ENCODE measurements at regions not wholly inside any gene's neighbourhood (a gene's known extent, or its start where the extent isn't known, plus 50 kb on each side); places are given as distances from the start of the nearest gene placed in this dataset.

GRCh38 chr7:91598791-91599190 is 281.7 kb downstream of the MTERF1 start:
- no peak for DNase-seq (ENCODE audit: low spot score)
- in situ Hi-C loops (cut with MboI; ENCODE audit: low pct_unique_long_range_greater_than_20kb, low sequenced_read_pairs, unreplicated experiment): no loop called here
- TF ChIP-seq CTCF (IDR thresholded peaks at IDR 0.05; ENCODE audit: extremely low read depth, insufficient read depth, missing control alignments): no peak

- TF ChIP-seq CTCF (IDR thresholded peaks at IDR 0.05; ENCODE audit: extremely low read depth, insufficient read depth, missing control alignments): no peak
- no peak for DNase-seq (ENCODE audit: low spot score)
- in situ Hi-C loops (cut with MboI; ENCODE audit: low pct_unique_long_range_greater_than_20kb, low sequenced_read_pairs, unreplicated experiment): no loop called here
Observed at GRCh38 chr7:91600112-91600511, 280.4 kb downstream of the MTERF1 start.

- in situ Hi-C loops (cut with MboI; ENCODE audit: low pct_unique_long_range_greater_than_20kb, low sequenced_read_pairs, unreplicated experiment): no loop called here
- DNase-seq (ENCODE audit: low spot score): no peak
- TF ChIP-seq CTCF (IDR thresholded peaks at IDR 0.05; ENCODE audit: extremely low read depth, insufficient read depth, missing control alignments): no peak
Observed at GRCh38 chr7:91603707-91604106, 276.8 kb downstream of the MTERF1 start.

GRCh38 chr7:91608606-91609005 is 271.9 kb downstream of the MTERF1 start:
- TF ChIP-seq CTCF (IDR thresholded peaks at IDR 0.05; ENCODE audit: extremely low read depth, insufficient read depth, missing control alignments): no peak
- in situ Hi-C loops (cut with MboI; ENCODE audit: low pct_unique_long_range_greater_than_20kb, low sequenced_read_pairs, unreplicated experiment): no loop called here
- DNase-seq (ENCODE audit: low spot score): no peak

- no peak for TF ChIP-seq CTCF (IDR thresholded peaks at IDR 0.05; ENCODE audit: extremely low read depth, insufficient read depth, missing control alignments)
- DNase-seq (ENCODE audit: low spot score): no peak
- in situ Hi-C loops (cut with MboI; ENCODE audit: low pct_unique_long_range_greater_than_20kb, low sequenced_read_pairs, unreplicated experiment): no loop called here
Observed at GRCh38 chr7:91609525-91609924, 271.0 kb downstream of the MTERF1 start.

GRCh38 chr7:91614431-91614830 is 266.1 kb downstream of the MTERF1 start:
- in situ Hi-C loops (cut with MboI; ENCODE audit: low pct_unique_long_range_greater_than_20kb, low sequenced_read_pairs, unreplicated experiment): no loop called here
- DNase-seq (ENCODE audit: low spot score): no peak
- TF ChIP-seq CTCF (IDR thresholded peaks at IDR 0.05; ENCODE audit: extremely low read depth, insufficient read depth, missing control alignments): no peak
